Right renal cortex interstitium (tissue), 3 donors: ENCODE measurements at regions not wholly inside any gene's neighbourhood (a gene's known extent, or its start where the extent isn't known, plus 50 kb on each side); places are given as distances from the start of the nearest gene placed in this dataset.
"Not testable (repeated sequence)": the region's sequence is repeated elsewhere in the genome, so short reads cannot be mapped to it uniquely, and the experiment has no call there.

Experiments
- DNase-seq, 3 donors: peaks; one replicate each; pipeline ENCODE4 v3.0.0-alpha.2; 2013; ENCODE audit warnings: low read depth in 3 of 3, low spot score in 2 of 3

- no peak for DNase-seq
These were observed 280.6 kb upstream of the KITLG start for GRCh38 chr12:88860851-88861250.

- no peak for DNase-seq
These were observed 275.9 kb upstream of the KITLG start for GRCh38 chr12:88856201-88856600.

- DNase-seq: no peak
These were observed 275.0 kb upstream of the KITLG start for GRCh38 chr12:88855301-88855700.

- DNase-seq: no peak
These were observed 274.0 kb upstream of the KITLG start for GRCh38 chr12:88854260-88854659.

GRCh38 chr12:88847246-88847645 is 267.0 kb upstream of the KITLG start:
- DNase-seq: not testable (repeated sequence)

- DNase-seq: no peak
These were observed 264.2 kb upstream of the KITLG start for GRCh38 chr12:88844426-88844825.

- no peak for DNase-seq
These were observed 262.0 kb upstream of the KITLG start for GRCh38 chr12:88842314-88842713.

GRCh38 chr12:88839486-88839885 is 259.2 kb upstream of the KITLG start:
- DNase-seq: no peak

- no peak for DNase-seq
These were observed 255.9 kb upstream of the KITLG start for GRCh38 chr12:88836156-88836555.

- no peak for DNase-seq
These were observed 254.0 kb upstream of the KITLG start for GRCh38 chr12:88834226-88834625.

- no peak for DNase-seq
These were observed 253.4 kb upstream of the KITLG start for GRCh38 chr12:88833641-88834116.

GRCh38 chr12:88828537-88828936 is 248.3 kb upstream of the KITLG start:
- not testable (repeated sequence) for DNase-seq

- DNase-seq: no peak
These were observed 239.7 kb upstream of the KITLG start for GRCh38 chr12:88820012-88820411.

GRCh38 chr12:88816201-88816600 is 235.9 kb upstream of the KITLG start:
- DNase-seq: no peak

- no peak for DNase-seq
These were observed 234.5 kb upstream of the KITLG start for GRCh38 chr12:88814779-88815178.

- DNase-seq: no peak
These were observed 232.3 kb upstream of the KITLG start for GRCh38 chr12:88812610-88813009.

- DNase-seq: no peak
These were observed 230.5 kb upstream of the KITLG start for GRCh38 chr12:88810806-88811205.

- DNase-seq: not testable (repeated sequence)
These were observed 229.6 kb upstream of the KITLG start for GRCh38 chr12:88809841-88810240.

- DNase-seq: no peak
These were observed 225.4 kb upstream of the KITLG start for GRCh38 chr12:88805692-88806091.

GRCh38 chr12:88805286-88805685 is 225.0 kb upstream of the KITLG start:
- DNase-seq: no peak

- DNase-seq: no peak
These were observed 221.9 kb upstream of the KITLG start for GRCh38 chr12:88802096-88802706.

GRCh38 chr12:88801227-88802095 is 221.2 kb upstream of the KITLG start:
- DNase-seq: no peak
